B cell (primary cell): ENCODE measurements at regions not wholly inside any gene's neighbourhood (a gene's known extent, or its start where the extent isn't known, plus 50 kb on each side); places are given as distances from the start of the nearest gene placed in this dataset.

ENCODE experiments used
- ATAC-seq: fragments of 200-7000 bp; cut with Tn5 transposase; one replicate; pipeline ENCODE4 v1.10.0; 2021; ENCODE audit warnings: low read depth, mild to moderate bottlenecking, moderate number of reproducible peaks, moderate library complexity
- CTCF ChIA-PET: fragments of 350-600 bp; sonication (Branson Sonifier 250); formaldehyde crosslinking; loops from one replicate; lab custom pipeline; 2021; ENCODE audit warnings: antibody characterized with exemption, inconsistent platforms; lab: Charles Lee
- POLR2A ChIA-PET: fragments of 350-600 bp; sonication (Branson Sonifier 250); formaldehyde crosslinking; loops from one replicate; lab custom pipeline; 2021; ENCODE audit warnings: antibody characterized with exemption; lab: Charles Lee
- DNase-seq: peaks from one replicate; pipeline ENCODE4 v3.0.0; 2013
- H2AFZ ChIP-seq: 2 replicates; pipeline ENCODE4 v1.6.1; 2012; ENCODE audit warnings: mild to moderate bottlenecking, low read depth, low read length; ENCODE audit not compliant: insufficient read depth, poor library complexity, severe bottlenecking
- H3K27ac ChIP-seq, 2 donors: 1 replicate in 1 of 2; 2 replicates in 1 of 2; pipeline ENCODE4 v1.5.1; 2012 to 2013; ENCODE audit warnings: low read length in 2 of 2, mild to moderate bottlenecking in 2 of 2, moderate library complexity in 1 of 2
- H3K27me3 ChIP-seq, 4 experiments: fragments of 200-600 bp in 1 of 4; sonication (generic) in 1 of 4; replicated peaks in 1 of 4; 1 replicate in 2 of 4; 2 replicates in 2 of 4; pipeline versions ENCODE4 v1.6.1 to v1.7.0; 2013 to 2016; ENCODE audit warnings: low read length in 3 of 4, mild to moderate bottlenecking in 2 of 4, mixed read lengths in 1 of 4, moderate library complexity in 1 of 4; ENCODE audit not compliant: insufficient read depth in 4 of 4, control insufficient read depth in 3 of 4; ENCODE audit errors: control extremely low read depth in 1 of 4
- H3K36me3 ChIP-seq, 2 experiments: replicated peaks in 1 of 2; 1 replicate in 1 of 2; 2 replicates in 1 of 2; pipeline versions ENCODE4 v1.6.1 to v1.7.1; 2013; ENCODE audit warnings: low read length in 1 of 2; ENCODE audit not compliant: insufficient read depth in 2 of 2, control insufficient read depth in 1 of 2; ENCODE audit errors: control extremely low read depth in 1 of 2, extremely low read depth in 1 of 2
- H3K4me1 ChIP-seq, 2 donors: fragments of 200-600 bp in 1 of 2; sonication (generic) in 1 of 2; 1 replicate in 1 of 2; 2 replicates in 1 of 2; pipeline versions ENCODE4 v1.5.1 to v1.6.1; 2013 to 2017; ENCODE audit warnings: low read length in 2 of 2; ENCODE audit not compliant: control insufficient read depth in 2 of 2, insufficient read depth in 2 of 2
- H3K4me2 ChIP-seq: replicated peaks from 2 replicates; pipeline ENCODE3; 2012; ENCODE audit warnings: mild to moderate bottlenecking, low read depth, low read length; ENCODE audit not compliant: poor library complexity, severe bottlenecking
- H3K4me3 ChIP-seq, 5 experiments: fragments of 200-600 bp in 1 of 5; sonication (generic) in 1 of 5; 1 replicate in 3 of 5; 2 replicates in 2 of 5; pipeline versions ENCODE4 v1.5.1 to v1.7.0; 2011 to 2016; ENCODE audit warnings: low read length in 4 of 5, mild to moderate bottlenecking in 4 of 5, low read depth in 2 of 5, control low read depth in 1 of 5, moderate library complexity in 1 of 5; ENCODE audit not compliant: insufficient read depth in 1 of 5; ENCODE audit errors: control extremely low read depth in 1 of 5, extremely low read depth in 1 of 5
- H3K79me2 ChIP-seq: fragments of 200-600 bp; sonication (generic); one replicate; pipeline ENCODE4 v1.6.0; 2016; ENCODE audit warnings: low read length; ENCODE audit not compliant: control insufficient read depth, insufficient read depth
- H3K9ac ChIP-seq: fragments of 200-600 bp; sonication (generic); 2 replicates; pipeline ENCODE4 v1.6.1; 2017; ENCODE audit warnings: mild to moderate bottlenecking, low read length, moderate library complexity
- H3K9me3 ChIP-seq, 3 donors: one replicate each; pipeline versions ENCODE4 v1.6.1 to v1.7.1; 2013; ENCODE audit warnings: low read length in 2 of 3; ENCODE audit not compliant: control insufficient read depth in 2 of 3, insufficient read depth in 1 of 3; ENCODE audit errors: control extremely low read depth in 1 of 3
- H4K20me1 ChIP-seq: 2 replicates; pipeline ENCODE4 v1.6.0; 2012; ENCODE audit warnings: mild to moderate bottlenecking, low read length; ENCODE audit not compliant: insufficient read depth, control insufficient read depth, poor library complexity, severe bottlenecking
- H3K27ac Mint-ChIP-seq: one replicate; pipeline ENCODE4 v1.8.0; 2021; ENCODE audit warnings: mixed read lengths
- H3K27me3 Mint-ChIP-seq: one replicate; pipeline ENCODE4 v1.8.0; 2021; ENCODE audit warnings: mixed read lengths
- H3K4me1 Mint-ChIP-seq: one replicate; pipeline ENCODE4 v1.8.0; 2021; ENCODE audit warnings: mixed read lengths
- H3K4me3 Mint-ChIP-seq: one replicate; pipeline ENCODE4 v1.8.0; 2021; ENCODE audit warnings: mixed read lengths
- H3K9me3 Mint-ChIP-seq: one replicate; pipeline ENCODE4 v1.8.0; 2022; ENCODE audit warnings: mixed read lengths; ENCODE audit not compliant: insufficient read depth
- EZH2 ChIP-seq: IDR thresholded peaks from 2 replicates; pipeline ENCODE4 v1.6.1; 2012; ENCODE audit warnings: borderline replicate concordance, low read depth, mild to moderate bottlenecking, moderate library complexity, low read length; ENCODE audit not compliant: insufficient read depth, poor library complexity, severe bottlenecking
- WGBS: methylation state at CpG from one replicate; pipeline ENCODE4 v1.1.5; 2013; ENCODE audit warnings: missing lambda C conversion rate; ENCODE audit not compliant: insufficient coverage; 5-methylcytosine and 5-hydroxymethylcytosine counted together
- intact Hi-C: fragments of 100-400 bp; cut with micrococcal nuclease; formaldehyde crosslinking; loops from one replicate; pipeline ENCODE4 v1.10.0; 2022
- TF ChIP-seq, protein P1 (sequence below): fragments of 200-600 bp; IDR thresholded peaks from one replicate; pipeline ENCODE4 v1.8.0; 2022; ENCODE audit warnings: antibody characterized with exemption, mild to moderate bottlenecking

DNA sequence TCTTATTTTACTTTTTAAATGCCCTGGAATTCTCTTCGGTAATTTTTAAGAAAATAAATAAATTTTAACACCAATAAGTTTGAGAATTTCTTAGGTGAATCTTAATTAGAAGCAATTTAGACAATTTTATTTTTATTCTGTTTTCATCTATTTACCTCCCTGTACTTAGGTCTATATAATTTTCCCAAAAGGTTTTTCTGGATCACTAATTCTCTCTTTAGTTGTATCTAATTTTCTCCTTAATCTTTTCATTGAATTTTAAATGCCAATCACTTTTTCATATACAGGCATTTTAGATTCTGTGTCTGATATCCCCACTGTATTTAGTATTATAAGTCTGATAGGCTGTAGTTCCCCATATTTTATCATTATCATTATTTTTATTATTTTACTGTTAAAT, 845.3 kb downstream of the TRIML1 start:
- ChIA-PET POLR2A (no interaction called here), CTCF (no interaction called here)
- no peak overlapping the region for H3K27ac Mint-ChIP-seq
- WGBS, result no CpG with 5 or more reads among the region's 1 CpG
- DNase-seq, result no peak
- Histone ChIP-seq H3K27me3 (no peaks in the 10 kb centered on the region), H2AFZ (no peak overlapping the region), H3K4me2 (no peak overlapping the region), H3K9me3 (peaks cover 0 to 11% (median 3%) of the 10 kb centered on the region in 3 donors), H3K4me1 (no peaks in the 10 kb centered on the region), H3K4me3 (no peak overlapping the region), H3K27ac (no peak overlapping the region), H3K79me2 (no peaks in the 10 kb centered on the region), H4K20me1 (no peaks in the 10 kb centered on the region), H3K36me3 (no peaks in the 10 kb centered on the region), H3K9ac (no peak overlapping the region)
- peaks cover 2% of the 10 kb centered on the region for H3K9me3 Mint-ChIP-seq
- H3K4me1 Mint-ChIP-seq, result no peaks in the 10 kb centered on the region
- no peaks in the 10 kb centered on the region for H3K27me3 Mint-ChIP-seq
- TF ChIP-seq EZH2, result no peak
- TF ChIP-seq, protein P1, sequence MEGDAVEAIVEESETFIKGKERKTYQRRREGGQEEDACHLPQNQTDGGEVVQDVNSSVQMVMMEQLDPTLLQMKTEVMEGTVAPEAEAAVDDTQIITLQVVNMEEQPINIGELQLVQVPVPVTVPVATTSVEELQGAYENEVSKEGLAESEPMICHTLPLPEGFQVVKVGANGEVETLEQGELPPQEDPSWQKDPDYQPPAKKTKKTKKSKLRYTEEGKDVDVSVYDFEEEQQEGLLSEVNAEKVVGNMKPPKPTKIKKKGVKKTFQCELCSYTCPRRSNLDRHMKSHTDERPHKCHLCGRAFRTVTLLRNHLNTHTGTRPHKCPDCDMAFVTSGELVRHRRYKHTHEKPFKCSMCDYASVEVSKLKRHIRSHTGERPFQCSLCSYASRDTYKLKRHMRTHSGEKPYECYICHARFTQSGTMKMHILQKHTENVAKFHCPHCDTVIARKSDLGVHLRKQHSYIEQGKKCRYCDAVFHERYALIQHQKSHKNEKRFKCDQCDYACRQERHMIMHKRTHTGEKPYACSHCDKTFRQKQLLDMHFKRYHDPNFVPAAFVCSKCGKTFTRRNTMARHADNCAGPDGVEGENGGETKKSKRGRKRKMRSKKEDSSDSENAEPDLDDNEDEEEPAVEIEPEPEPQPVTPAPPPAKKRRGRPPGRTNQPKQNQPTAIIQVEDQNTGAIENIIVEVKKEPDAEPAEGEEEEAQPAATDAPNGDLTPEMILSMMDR, result no peak
- ATAC-seq, result no peak
- intact Hi-C loops, result no loop called here
- no peak overlapping the region for H3K4me3 Mint-ChIP-seq

DNA sequence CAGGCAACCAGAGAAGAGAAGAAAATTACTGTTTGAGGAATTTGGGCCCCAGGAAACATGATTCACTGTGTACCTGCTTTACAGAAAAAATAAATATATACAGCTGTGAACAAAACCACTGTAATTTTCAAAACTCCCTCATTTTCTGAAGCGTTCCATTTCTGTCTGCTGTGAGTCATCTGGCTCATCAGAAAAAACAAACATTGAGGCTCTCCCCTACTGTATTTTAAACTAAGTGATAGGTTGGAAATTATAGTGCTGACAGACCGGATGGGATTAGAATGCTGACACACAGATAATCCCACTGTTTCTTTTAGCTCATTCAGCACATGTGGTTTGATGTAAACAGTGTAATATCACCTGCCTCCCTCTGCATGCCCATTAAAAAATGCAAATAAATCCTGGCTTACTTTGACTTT, 847.0 kb downstream of the TRIML1 start:
- H3K4me3 ChIP-seq, result no peak overlapping the region
- no peaks in the 10 kb centered on the region for H3K27me3 ChIP-seq
- H2AFZ ChIP-seq, result no peak overlapping the region
- Mint-ChIP-seq H3K27ac (no peak overlapping the region), H3K4me3 (no peak overlapping the region), H3K4me1 (no peaks in the 10 kb centered on the region), H3K9me3 (no peaks in the 10 kb centered on the region), H3K27me3 (no peaks in the 10 kb centered on the region)
- TF ChIP-seq EZH2, result no peak
- TF ChIP-seq, protein P1, result no peak
- H4K20me1 ChIP-seq, result no peaks in the 10 kb centered on the region
- WGBS, result no CpG with 5 or more reads among the region's 2 CpGs
- no peak for DNase-seq
- POLR2A ChIA-PET, result no interaction called here
- H3K79me2 ChIP-seq, result no peaks in the 10 kb centered on the region
- no peak overlapping the region for H3K4me2 ChIP-seq
- ATAC-seq, result no peak
- H3K9ac ChIP-seq, result no peak overlapping the region
- H3K4me1 ChIP-seq, result no peaks in the 10 kb centered on the region
- CTCF ChIA-PET, result no interaction called here
- no peak overlapping the region for H3K27ac ChIP-seq
- no peaks in the 10 kb centered on the region for H3K36me3 ChIP-seq
- peaks cover 0 to 11% (median 3%) of the 10 kb centered on the region in 3 donors for H3K9me3 ChIP-seq
- intact Hi-C loops, result no loop called here
